ENCODE measurements at regions not wholly inside any gene's neighbourhood (a gene's known extent, or its start where the extent isn't known, plus 50 kb on each side); places are given as distances from the start of the nearest gene placed in this dataset.

DNA sequence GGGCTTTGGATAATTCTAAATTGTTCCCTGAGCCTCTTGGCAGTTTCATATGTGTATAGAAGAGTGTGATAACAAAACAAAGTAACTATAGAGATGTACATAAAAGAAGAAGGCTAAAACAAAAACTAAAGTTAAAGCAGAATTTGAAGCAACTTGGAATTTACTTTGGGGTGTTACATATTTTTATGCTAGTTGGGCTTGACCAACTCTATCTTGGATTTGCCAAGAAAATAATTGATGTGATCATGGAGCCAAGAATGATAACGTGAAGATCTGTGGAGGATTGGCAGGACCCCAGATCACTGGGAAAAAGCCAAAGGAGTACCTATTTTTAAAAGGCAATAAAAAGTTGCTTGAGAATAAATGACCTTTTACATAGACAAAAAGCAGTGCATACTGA, 206.9 kb downstream of the LMO4 start:
- no peak overlapping the region for H3K9ac ChIP-seq (ENCODE audit: control insufficient read depth, insufficient read depth, low read length)
- 30% methylated on average over 1 of the region's 1 CpG for WGBS (ENCODE audit: insufficient coverage, insufficient replicate concordance, low lambda C conversion rate, missing lambda C conversion rate)
- H3K36me3 ChIP-seq (ENCODE audit: control insufficient read depth in 2 of 2, insufficient read depth in 2 of 2, low read length in 1 of 2) = no peaks in the 10 kb centered on the region
- H3K27me3 ChIP-seq (replicated peaks in 1 of 2; ENCODE audit: control insufficient read depth in 2 of 2, insufficient read depth in 2 of 2, low read length in 1 of 2) = no peaks in the 10 kb centered on the region
- in situ Hi-C loops (cut with MboI) = no loop called here
- no peak for DNase-seq (ENCODE audit: low read depth, low spot score)
- no peak for FAIRE-seq
- H3K27ac ChIP-seq (ENCODE audit: control insufficient read depth, insufficient read depth) = no peak overlapping the region
- no peaks in the 10 kb centered on the region for H4K20me1 ChIP-seq (ENCODE audit: control insufficient read depth, insufficient read depth)
- no peak overlapping the region for H2AFZ ChIP-seq (ENCODE audit: control insufficient read depth, low read depth, low read length)
- ChIA-PET POLR2A (no interaction called here), CTCF (interaction anchor here (0.6 kb wide), 1 partner anchor 770 kb away, joined by 4 read pairs; no protein-coding TSS in a partner anchor), SMC1A (ENCODE audit: uncharacterized antibody, unreplicated experiment) (no interaction called here), RAD21 (ENCODE audit: unreplicated experiment) (no interaction called here)
- no TSS peak for BruUV-seq (replicated peaks)
- H3K79me2 ChIP-seq (ENCODE audit: control insufficient read depth, insufficient read depth, low read length) = no peaks in the 10 kb centered on the region
- no peak overlapping the region for H3K4me3 ChIP-seq
- no peaks in the 10 kb centered on the region; the same call in 2 of the 3 replicates for H3K9me3 ChIP-seq (replicated peaks; ENCODE audit: control insufficient read depth, insufficient read depth, low read length)
- H3K4me2 ChIP-seq (ENCODE audit: control insufficient read depth, insufficient read depth) = no peak overlapping the region
- TF ChIP-seq ZBED1 (IDR thresholded peaks at IDR 0.05; ENCODE audit: borderline replicate concordance) = no peak
- TF ChIP-seq CBFB (IDR thresholded peaks at IDR 0.05; ENCODE audit: low read depth) = no peak
- no peak for TF ChIP-seq SPI1 (IDR thresholded peaks at IDR 0.05; ENCODE audit: borderline replicate concordance, insufficient read depth, low read depth, low read length)
- no peak for TF ChIP-seq CHD2 (IDR thresholded peaks at IDR 0.05; ENCODE audit: borderline replicate concordance, low read depth, low read length)
- no peak for TF ChIP-seq ZNF217 (IDR thresholded peaks at IDR 0.05)
- no peak for TF ChIP-seq PML (IDR thresholded peaks at IDR 0.05; ENCODE audit: low read length)
- no peak for TF ChIP-seq MEF2B (IDR thresholded peaks at IDR 0.05; ENCODE audit: partially characterized antibody, poor library complexity, severe bottlenecking)
- TF ChIP-seq, protein P1, sequence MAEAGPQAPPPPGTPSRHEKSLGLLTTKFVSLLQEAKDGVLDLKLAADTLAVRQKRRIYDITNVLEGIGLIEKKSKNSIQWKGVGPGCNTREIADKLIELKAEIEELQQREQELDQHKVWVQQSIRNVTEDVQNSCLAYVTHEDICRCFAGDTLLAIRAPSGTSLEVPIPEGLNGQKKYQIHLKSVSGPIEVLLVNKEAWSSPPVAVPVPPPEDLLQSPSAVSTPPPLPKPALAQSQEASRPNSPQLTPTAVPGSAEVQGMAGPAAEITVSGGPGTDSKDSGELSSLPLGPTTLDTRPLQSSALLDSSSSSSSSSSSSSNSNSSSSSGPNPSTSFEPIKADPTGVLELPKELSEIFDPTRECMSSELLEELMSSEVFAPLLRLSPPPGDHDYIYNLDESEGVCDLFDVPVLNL (IDR thresholded peaks at IDR 0.05; ENCODE audit: low read depth, low read length) = no peak
- TF ChIP-seq, protein P2, sequence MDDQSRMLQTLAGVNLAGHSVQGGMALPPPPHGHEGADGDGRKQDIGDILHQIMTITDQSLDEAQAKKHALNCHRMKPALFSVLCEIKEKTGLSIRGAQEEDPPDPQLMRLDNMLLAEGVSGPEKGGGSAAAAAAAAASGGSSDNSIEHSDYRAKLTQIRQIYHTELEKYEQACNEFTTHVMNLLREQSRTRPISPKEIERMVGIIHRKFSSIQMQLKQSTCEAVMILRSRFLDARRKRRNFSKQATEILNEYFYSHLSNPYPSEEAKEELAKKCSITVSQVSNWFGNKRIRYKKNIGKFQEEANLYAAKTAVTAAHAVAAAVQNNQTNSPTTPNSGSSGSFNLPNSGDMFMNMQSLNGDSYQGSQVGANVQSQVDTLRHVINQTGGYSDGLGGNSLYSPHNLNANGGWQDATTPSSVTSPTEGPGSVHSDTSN (IDR thresholded peaks at IDR 0.05; ENCODE audit: insufficient replicate concordance, low read depth, low read length) = no peak
- TF ChIP-seq WRNIP1 (IDR thresholded peaks at IDR 0.05; ENCODE audit: borderline replicate concordance, low read depth, low read length) = no peak
- TF ChIP-seq, protein P3, sequence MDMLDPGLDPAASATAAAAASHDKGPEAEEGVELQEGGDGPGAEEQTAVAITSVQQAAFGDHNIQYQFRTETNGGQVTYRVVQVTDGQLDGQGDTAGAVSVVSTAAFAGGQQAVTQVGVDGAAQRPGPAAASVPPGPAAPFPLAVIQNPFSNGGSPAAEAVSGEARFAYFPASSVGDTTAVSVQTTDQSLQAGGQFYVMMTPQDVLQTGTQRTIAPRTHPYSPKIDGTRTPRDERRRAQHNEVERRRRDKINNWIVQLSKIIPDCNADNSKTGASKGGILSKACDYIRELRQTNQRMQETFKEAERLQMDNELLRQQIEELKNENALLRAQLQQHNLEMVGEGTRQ (IDR thresholded peaks at IDR 0.05; ENCODE audit: borderline replicate concordance, low read depth, low read length) = no peak
- no peak for TF ChIP-seq SIN3A (IDR thresholded peaks at IDR 0.05; ENCODE audit: low read depth, low read length)
- no peak for TF ChIP-seq SRF (IDR thresholded peaks at IDR 0.05; ENCODE audit: low read depth in 2 of 2, low read length in 2 of 2)
- no peak for TF ChIP-seq POLR2A (IDR thresholded peaks at IDR 0.05; ENCODE audit: low read depth, low read length)
- no peak for TF ChIP-seq IRF4 (IDR thresholded peaks at IDR 0.05; ENCODE audit: low read depth, low read length)
- TF ChIP-seq ZNF274 (IDR thresholded peaks at IDR 0.05; ENCODE audit: insufficient read depth, insufficient read length) = no peak
- TF ChIP-seq CEBPB (IDR thresholded peaks at IDR 0.05; ENCODE audit: borderline replicate concordance in 1 of 2, low read depth in 2 of 2, low read length in 2 of 2) = no peak
- no peak for TF ChIP-seq ZNF207 (IDR thresholded peaks at IDR 0.05; ENCODE audit: borderline replicate concordance)
- intact Hi-C loops (cut with micrococcal nuclease; ENCODE audit: unreplicated experiment) = no loop called here
- ATAC-seq = no peak
- no peaks in the 10 kb centered on the region for H3K4me1 ChIP-seq (ENCODE audit: control insufficient read depth, insufficient read depth, low read length)

Measured in GM12878 (cell line).